Hepatocyte (in vitro differentiated cells): ENCODE measurements at regions not wholly inside any gene's neighbourhood (a gene's known extent, or its start where the extent isn't known, plus 50 kb on each side); places are given as distances from the start of the nearest gene placed in this dataset.

ENCODE experiments used
- CTCF ChIP-seq: fragments of 200-600 bp; sonication (generic); IDR thresholded peaks from 2 replicates; pipeline ENCODE4 v1.5.1; 2016; ENCODE audit warnings: antibody characterized with exemption, mild to moderate bottlenecking; ENCODE audit not compliant: poor library complexity
- EZH2 ChIP-seq: fragments of 200-600 bp; sonication (generic); IDR thresholded peaks from 2 replicates; pipeline ENCODE4 v1.6.1; 2016; ENCODE audit warnings: antibody characterized with exemption, mild to moderate bottlenecking, borderline replicate concordance
- EZH2phosphoT487 ChIP-seq: fragments of 200-600 bp; sonication (generic); IDR thresholded peaks from one replicate; pipeline ENCODE4 v1.6.1; 2018; ENCODE audit warnings: antibody characterized with exemption, mild to moderate bottlenecking, low read depth, moderate library complexity; ENCODE audit not compliant: unreplicated experiment, severe bottlenecking

GRCh38 chr11:134800826-134801225 lies 388.8 kb upstream of the B3GAT1 start:
- TF ChIP-seq CTCF, result no peak
- no peak for TF ChIP-seq EZH2phosphoT487
- TF ChIP-seq EZH2, result no peak
